B cell (primary cell): ENCODE measurements at regions not wholly inside any gene's neighbourhood (a gene's known extent, or its start where the extent isn't known, plus 50 kb on each side); places are given as distances from the start of the nearest gene placed in this dataset.

ENCODE experiments used
- ATAC-seq: fragments of 200-7000 bp; cut with Tn5 transposase; one replicate; pipeline ENCODE4 v1.10.0; 2021; ENCODE audit warnings: low read depth, mild to moderate bottlenecking, moderate number of reproducible peaks, moderate library complexity
- CTCF ChIA-PET: fragments of 350-600 bp; sonication (Branson Sonifier 250); formaldehyde crosslinking; loops from one replicate; lab custom pipeline; 2021; ENCODE audit warnings: antibody characterized with exemption, inconsistent platforms; lab: Charles Lee
- POLR2A ChIA-PET: fragments of 350-600 bp; sonication (Branson Sonifier 250); formaldehyde crosslinking; loops from one replicate; lab custom pipeline; 2021; ENCODE audit warnings: antibody characterized with exemption; lab: Charles Lee
- DNase-seq: peaks from one replicate; pipeline ENCODE4 v3.0.0; 2013
- H2AFZ ChIP-seq: 2 replicates; pipeline ENCODE4 v1.6.1; 2012; ENCODE audit warnings: mild to moderate bottlenecking, low read depth, low read length; ENCODE audit not compliant: insufficient read depth, poor library complexity, severe bottlenecking
- H3K27ac ChIP-seq, 2 donors: 1 replicate in 1 of 2; 2 replicates in 1 of 2; pipeline ENCODE4 v1.5.1; 2012 to 2013; ENCODE audit warnings: low read length in 2 of 2, mild to moderate bottlenecking in 2 of 2, moderate library complexity in 1 of 2
- H3K27me3 ChIP-seq, 4 experiments: fragments of 200-600 bp in 1 of 4; sonication (generic) in 1 of 4; replicated peaks in 1 of 4; 1 replicate in 2 of 4; 2 replicates in 2 of 4; pipeline versions ENCODE4 v1.6.1 to v1.7.0; 2013 to 2016; ENCODE audit warnings: low read length in 3 of 4, mild to moderate bottlenecking in 2 of 4, mixed read lengths in 1 of 4, moderate library complexity in 1 of 4; ENCODE audit not compliant: insufficient read depth in 4 of 4, control insufficient read depth in 3 of 4; ENCODE audit errors: control extremely low read depth in 1 of 4
- H3K36me3 ChIP-seq, 2 experiments: replicated peaks in 1 of 2; 1 replicate in 1 of 2; 2 replicates in 1 of 2; pipeline versions ENCODE4 v1.6.1 to v1.7.1; 2013; ENCODE audit warnings: low read length in 1 of 2; ENCODE audit not compliant: insufficient read depth in 2 of 2, control insufficient read depth in 1 of 2; ENCODE audit errors: control extremely low read depth in 1 of 2, extremely low read depth in 1 of 2
- H3K4me1 ChIP-seq, 2 donors: fragments of 200-600 bp in 1 of 2; sonication (generic) in 1 of 2; 1 replicate in 1 of 2; 2 replicates in 1 of 2; pipeline versions ENCODE4 v1.5.1 to v1.6.1; 2013 to 2017; ENCODE audit warnings: low read length in 2 of 2; ENCODE audit not compliant: control insufficient read depth in 2 of 2, insufficient read depth in 2 of 2
- H3K4me2 ChIP-seq: replicated peaks from 2 replicates; pipeline ENCODE3; 2012; ENCODE audit warnings: mild to moderate bottlenecking, low read depth, low read length; ENCODE audit not compliant: poor library complexity, severe bottlenecking
- H3K4me3 ChIP-seq, 5 experiments: fragments of 200-600 bp in 1 of 5; sonication (generic) in 1 of 5; 1 replicate in 3 of 5; 2 replicates in 2 of 5; pipeline versions ENCODE4 v1.5.1 to v1.7.0; 2011 to 2016; ENCODE audit warnings: low read length in 4 of 5, mild to moderate bottlenecking in 4 of 5, low read depth in 2 of 5, control low read depth in 1 of 5, moderate library complexity in 1 of 5; ENCODE audit not compliant: insufficient read depth in 1 of 5; ENCODE audit errors: control extremely low read depth in 1 of 5, extremely low read depth in 1 of 5
- H3K79me2 ChIP-seq: fragments of 200-600 bp; sonication (generic); one replicate; pipeline ENCODE4 v1.6.0; 2016; ENCODE audit warnings: low read length; ENCODE audit not compliant: control insufficient read depth, insufficient read depth
- H3K9ac ChIP-seq: fragments of 200-600 bp; sonication (generic); 2 replicates; pipeline ENCODE4 v1.6.1; 2017; ENCODE audit warnings: mild to moderate bottlenecking, low read length, moderate library complexity
- H3K9me3 ChIP-seq, 3 donors: one replicate each; pipeline versions ENCODE4 v1.6.1 to v1.7.1; 2013; ENCODE audit warnings: low read length in 2 of 3; ENCODE audit not compliant: control insufficient read depth in 2 of 3, insufficient read depth in 1 of 3; ENCODE audit errors: control extremely low read depth in 1 of 3
- H4K20me1 ChIP-seq: 2 replicates; pipeline ENCODE4 v1.6.0; 2012; ENCODE audit warnings: mild to moderate bottlenecking, low read length; ENCODE audit not compliant: insufficient read depth, control insufficient read depth, poor library complexity, severe bottlenecking
- H3K27ac Mint-ChIP-seq: one replicate; pipeline ENCODE4 v1.8.0; 2021; ENCODE audit warnings: mixed read lengths
- H3K27me3 Mint-ChIP-seq: one replicate; pipeline ENCODE4 v1.8.0; 2021; ENCODE audit warnings: mixed read lengths
- H3K4me1 Mint-ChIP-seq: one replicate; pipeline ENCODE4 v1.8.0; 2021; ENCODE audit warnings: mixed read lengths
- H3K4me3 Mint-ChIP-seq: one replicate; pipeline ENCODE4 v1.8.0; 2021; ENCODE audit warnings: mixed read lengths
- H3K9me3 Mint-ChIP-seq: one replicate; pipeline ENCODE4 v1.8.0; 2022; ENCODE audit warnings: mixed read lengths; ENCODE audit not compliant: insufficient read depth
- CTCF ChIP-seq: fragments of 200-600 bp; IDR thresholded peaks from one replicate; pipeline ENCODE4 v1.8.0; 2022; ENCODE audit warnings: antibody characterized with exemption, mild to moderate bottlenecking
- EZH2 ChIP-seq: IDR thresholded peaks from 2 replicates; pipeline ENCODE4 v1.6.1; 2012; ENCODE audit warnings: borderline replicate concordance, low read depth, mild to moderate bottlenecking, moderate library complexity, low read length; ENCODE audit not compliant: insufficient read depth, poor library complexity, severe bottlenecking
- intact Hi-C: fragments of 100-400 bp; cut with micrococcal nuclease; formaldehyde crosslinking; loops from one replicate; pipeline ENCODE4 v1.10.0; 2022

GRCh38 chr12:70117670-70118069 lies 125.6 kb upstream of the CNOT2 start:
- Histone ChIP-seq H3K9me3 (peaks cover 0 to 1% (median 1%) of the 10 kb centered on the region in 3 donors), H3K4me1 (no peaks in the 10 kb centered on the region), H3K9ac (no peak overlapping the region), H3K79me2 (no peaks in the 10 kb centered on the region), H2AFZ (no peak overlapping the region), H3K36me3 (no peaks in the 10 kb centered on the region), H3K27ac (no peak overlapping the region), H3K4me3 (no peak overlapping the region), H3K27me3 (no peaks in the 10 kb centered on the region), H3K4me2 (no peak overlapping the region), H4K20me1 (no peaks in the 10 kb centered on the region)
- Mint-ChIP-seq H3K27ac (no peak overlapping the region), H3K4me1 (no peaks in the 10 kb centered on the region), H3K27me3 (peaks cover under 1% of the 10 kb centered on the region), H3K4me3 (no peak overlapping the region), H3K9me3 (no peaks in the 10 kb centered on the region)
- ChIA-PET CTCF (no interaction called here), POLR2A (no interaction called here)
- intact Hi-C loops, result no loop called here
- ATAC-seq (no peak), DNase-seq (no peak)
- TF ChIP-seq EZH2 (no peak), CTCF (no peak)

- Histone ChIP-seq H3K4me2 (no peak overlapping the region), H3K9me3 (no peaks in the 10 kb centered on the region), H3K4me1 (no peaks in the 10 kb centered on the region), H3K9ac (no peak overlapping the region), H3K27me3 (no peaks in the 10 kb centered on the region), H4K20me1 (no peaks in the 10 kb centered on the region), H3K36me3 (no peaks in the 10 kb centered on the region), H3K4me3 (no peak overlapping the region), H2AFZ (no peak overlapping the region), H3K27ac (no peak overlapping the region), H3K79me2 (no peaks in the 10 kb centered on the region)
- no peaks in the 10 kb centered on the region for H3K4me1 Mint-ChIP-seq
- no peak overlapping the region for H3K4me3 Mint-ChIP-seq
- no peak for TF ChIP-seq EZH2
- no peak for TF ChIP-seq CTCF
- no peaks in the 10 kb centered on the region for H3K27me3 Mint-ChIP-seq
- no peak for ATAC-seq
- ChIA-PET POLR2A (no interaction called here), CTCF (no interaction called here)
- no peak overlapping the region for H3K27ac Mint-ChIP-seq
- H3K9me3 Mint-ChIP-seq, result peaks cover 4% of the 10 kb centered on the region
- intact Hi-C loops, result no loop called here
- no peak for DNase-seq
These were observed 122.3 kb upstream of the CNOT2 start for GRCh38 chr12:70120970-70121369.
